ENCODE measurements at regions not wholly inside any gene's neighbourhood (a gene's known extent, or its start where the extent isn't known, plus 50 kb on each side); places are given as distances from the start of the nearest gene placed in this dataset.

DNA sequence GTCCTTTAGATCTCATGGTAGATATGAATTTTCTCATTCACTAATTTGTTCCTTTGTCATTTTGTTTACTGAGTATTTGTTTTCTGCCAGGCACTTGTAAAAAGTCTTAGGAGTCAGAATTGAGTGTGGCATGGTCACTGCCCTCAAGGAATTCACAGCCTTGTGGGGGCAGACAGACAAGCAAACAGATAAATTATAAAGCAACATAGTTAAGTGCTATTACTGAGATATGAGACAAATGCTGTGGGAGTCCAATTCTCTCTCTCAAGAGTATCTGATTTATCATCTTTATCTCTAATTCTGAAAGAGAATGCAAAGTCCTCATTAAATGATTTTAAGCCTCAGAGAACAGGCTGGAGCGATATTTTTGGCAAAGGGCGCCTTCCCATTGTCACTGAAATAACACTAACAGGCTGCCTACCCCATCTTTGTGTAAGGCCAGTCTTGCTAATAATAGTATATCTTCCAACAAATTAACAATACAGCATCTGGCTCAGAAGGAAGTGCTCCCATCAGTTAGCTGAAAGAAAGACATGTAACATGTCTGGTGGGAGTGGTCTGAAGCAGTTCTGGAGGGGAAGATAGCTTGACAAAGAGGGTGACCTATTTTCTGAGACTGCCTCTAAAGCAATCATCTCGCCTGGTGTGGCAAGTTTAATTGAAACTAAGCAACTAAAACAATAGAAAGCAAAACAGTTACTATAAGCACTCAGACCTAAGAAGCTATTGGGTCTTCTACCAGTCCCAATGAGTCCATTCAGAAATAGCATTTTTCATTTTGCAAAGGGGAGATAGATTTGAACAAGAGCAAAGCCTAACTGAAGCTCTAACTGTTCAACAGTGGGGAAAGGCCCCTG is 61.5 kb upstream of the AMOT start:
- no peak for DNase-seq
- no peak for TF ChIP-seq CTCF (IDR thresholded peaks at IDR 0.05; ENCODE audit: partially characterized antibody, unreplicated experiment)
- H3K9me3 Mint-ChIP-seq (ENCODE audit: unreplicated experiment) = no peaks in the 10 kb centered on the region
- H3K4me3 Mint-ChIP-seq (ENCODE audit: unreplicated experiment) = no peak overlapping the region
- no peaks in the 10 kb centered on the region for H3K36me3 Mint-ChIP-seq (ENCODE audit: unreplicated experiment)
- no peaks in the 10 kb centered on the region for H3K27me3 Mint-ChIP-seq (ENCODE audit: unreplicated experiment)
- H3K4me1 Mint-ChIP-seq (ENCODE audit: low read depth, unreplicated experiment) = no peaks in the 10 kb centered on the region
- H3K27ac Mint-ChIP-seq (ENCODE audit: unreplicated experiment) = no peak overlapping the region

DNA sequence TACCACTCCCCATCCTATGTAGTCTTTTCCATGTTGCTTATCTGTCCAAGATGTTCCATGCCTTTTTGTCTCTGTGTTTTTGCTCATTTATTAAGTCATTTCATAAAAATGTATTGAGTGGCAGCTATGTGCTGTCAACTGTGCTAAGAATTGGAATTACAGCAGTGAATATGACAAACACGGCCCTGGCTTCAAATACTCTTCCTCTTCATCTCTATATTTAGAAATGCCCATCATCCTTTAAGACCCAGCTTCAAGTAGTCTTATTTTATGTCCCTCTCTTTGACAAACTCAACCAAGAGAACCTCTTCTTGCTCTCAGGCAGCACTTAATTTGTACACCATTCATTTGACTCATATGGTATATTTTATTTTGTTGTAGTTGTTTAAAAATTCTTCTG is 55.4 kb upstream of the AMOT start:
- TF ChIP-seq CTCF (IDR thresholded peaks at IDR 0.05; ENCODE audit: partially characterized antibody, unreplicated experiment) = no peak
- Mint-ChIP-seq H3K27me3 (ENCODE audit: unreplicated experiment) (no peaks in the 10 kb centered on the region), H3K9me3 (ENCODE audit: unreplicated experiment) (no peaks in the 10 kb centered on the region), H3K4me1 (ENCODE audit: low read depth, unreplicated experiment) (no peaks in the 10 kb centered on the region), H3K36me3 (ENCODE audit: unreplicated experiment) (no peaks in the 10 kb centered on the region), H3K4me3 (ENCODE audit: unreplicated experiment) (no peak overlapping the region), H3K27ac (ENCODE audit: unreplicated experiment) (no peak overlapping the region)
- DNase-seq = no peak
